SW 1271 (cell line): ENCODE measurements at regions not wholly inside any gene's neighbourhood (a gene's known extent, or its start where the extent isn't known, plus 50 kb on each side); places are given as distances from the start of the nearest gene placed in this dataset.
"Not testable (repeated sequence)": the region's sequence is repeated elsewhere in the genome, so short reads cannot be mapped to it uniquely, and the experiment has no call there.

ENCODE experiments used
- DNase-seq, 2 experiments: peaks; one replicate each; lab custom pipeline; 2025; lab: John Stamatoyannopoulos, UW

- no peak for DNase-seq
Observed at GRCh38 chr1:38609166-38610025, 250.2 kb downstream of the RRAGC start.

GRCh38 chr1:38608202-38608864, 251.2 kb downstream of the RRAGC start:
- DNase-seq = no peak

GRCh38 chr1:38607526-38607925, 252.0 kb downstream of the RRAGC start:
- DNase-seq = no peak

- DNase-seq = no peak
Observed at GRCh38 chr1:38605063-38605462, 254.5 kb downstream of the RRAGC start.

- DNase-seq = no peak
Observed at GRCh38 chr1:38603907-38604306, 255.7 kb downstream of the RRAGC start.

GRCh38 chr1:38600905-38601304, 258.7 kb downstream of the RRAGC start:
- no peak for DNase-seq

- DNase-seq = no peak
Observed at GRCh38 chr1:38600286-38600685, 259.3 kb downstream of the RRAGC start.

- DNase-seq = no peak
Observed at GRCh38 chr1:38598118-38598517, 261.5 kb downstream of the RRAGC start.

- no peak for DNase-seq
Observed at GRCh38 chr1:38589036-38589435, 270.5 kb downstream of the RRAGC start.

GRCh38 chr1:38587766-38588165, 271.8 kb downstream of the RRAGC start:
- no peak for DNase-seq

GRCh38 chr1:38586993-38587646, 272.5 kb downstream of the RRAGC start:
- DNase-seq = no peak

GRCh38 chr1:38585971-38586370, 273.6 kb downstream of the RRAGC start:
- DNase-seq = no peak

GRCh38 chr1:38585460-38585859, 274.1 kb downstream of the RRAGC start:
- no peak for DNase-seq

GRCh38 chr1:38584448-38585355, 274.9 kb downstream of the RRAGC start:
- no peak for DNase-seq

GRCh38 chr1:38583287-38583686, 276.3 kb downstream of the RRAGC start:
- not testable (repeated sequence) for DNase-seq

- no peak for DNase-seq
Observed at GRCh38 chr1:38581396-38581795, 278.2 kb downstream of the RRAGC start.

GRCh38 chr1:38580594-38580993, 279.0 kb downstream of the RRAGC start:
- DNase-seq = no peak

GRCh38 chr1:38579056-38579455, 280.5 kb downstream of the RRAGC start:
- no peak for DNase-seq

- no peak for DNase-seq
Observed at GRCh38 chr1:38578271-38578951, 281.2 kb downstream of the RRAGC start.

GRCh38 chr1:38577937-38578270, 281.7 kb downstream of the RRAGC start:
- no peak for DNase-seq

- DNase-seq = no peak
Observed at GRCh38 chr1:38577385-38577784, 282.2 kb downstream of the RRAGC start.
